Epidermal melanocyte (primary cell): ENCODE measurements at regions not wholly inside any gene's neighbourhood (a gene's known extent, or its start where the extent isn't known, plus 50 kb on each side); places are given as distances from the start of the nearest gene placed in this dataset.
A peak's percentile ranks its signal among the peaks of the same experiment; 100 is the strongest.
"Not testable (repeated sequence)": the region's sequence is repeated elsewhere in the genome, so short reads cannot be mapped to it uniquely, and the experiment has no call there.

ENCODE experiments used
- DNase-seq: peaks from one replicate; pipeline ENCODE4 v3.0.0; 2011; ENCODE audit warnings: low spot score; ENCODE audit not compliant: insufficient read length

DNA sequence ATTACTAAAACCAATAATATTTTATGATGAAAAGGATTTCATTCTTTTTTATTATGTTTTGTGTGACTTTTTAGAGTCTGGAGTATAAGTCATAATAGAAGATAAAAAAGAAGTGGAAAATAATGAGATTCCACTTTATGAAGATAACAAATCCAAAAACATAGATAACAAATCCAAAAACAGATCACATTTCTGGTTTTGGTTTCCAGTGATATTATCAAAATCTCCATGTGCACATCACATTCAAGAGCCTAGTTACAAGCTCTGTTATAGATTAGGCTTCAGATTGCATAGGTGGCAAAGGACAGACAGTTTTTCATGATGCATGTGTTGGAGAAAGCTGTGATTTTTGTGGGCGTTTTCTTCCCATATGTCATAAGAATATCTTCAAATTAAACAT lies 648.2 kb downstream of the STK39 start:
- DNase-seq: no peak

- no peak for DNase-seq
Measured at GRCh38 chr2:167595839-167596471, 651.4 kb downstream of the STK39 start.

DNA sequence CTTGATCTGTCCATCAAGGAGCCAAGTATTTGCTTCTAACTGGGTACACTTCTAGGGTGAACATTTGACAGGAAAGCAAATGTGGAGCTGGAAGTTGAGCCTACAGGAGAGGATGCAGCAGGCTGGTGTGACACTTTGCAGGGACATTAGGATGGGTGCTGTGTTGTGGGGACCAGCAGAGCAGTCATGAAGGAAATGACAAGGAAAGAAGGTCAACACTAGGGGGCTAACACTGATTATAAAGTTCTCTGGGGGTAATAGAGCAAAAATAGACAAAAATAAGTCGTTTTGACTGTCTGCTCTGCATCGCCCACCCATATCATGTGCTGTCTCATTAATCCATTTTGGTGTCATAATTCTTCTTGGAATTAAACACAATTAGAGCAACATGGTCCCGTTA lies 652.4 kb downstream of the STK39 start:
- DNase-seq: no peak

GRCh38 chr2:167592441-167592840 lies 655.0 kb downstream of the STK39 start:
- no peak for DNase-seq

DNA sequence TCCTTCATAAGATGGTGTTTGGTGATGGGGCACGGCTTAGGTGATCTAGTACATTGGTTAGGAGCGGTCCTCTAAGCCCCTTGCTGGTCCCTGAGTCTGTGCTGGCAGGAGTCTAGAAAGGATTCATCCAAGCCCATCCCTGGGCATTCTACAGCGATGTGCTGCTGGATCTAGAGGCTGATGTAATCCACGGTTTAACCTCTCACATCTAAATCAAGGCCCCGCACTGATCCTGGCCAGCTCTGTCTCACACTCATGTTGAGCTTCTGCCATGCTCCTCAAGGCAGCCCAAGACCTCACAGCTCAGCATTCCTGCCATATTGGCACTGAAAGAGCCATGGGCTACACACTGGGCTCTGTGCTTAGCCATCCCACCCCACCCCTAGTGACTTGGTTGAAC lies 664.8 kb downstream of the STK39 start:
- no peak for DNase-seq

- peak; percentile 18 for DNase-seq
Measured at GRCh38 chr2:167581961-167582574, 665.3 kb downstream of the STK39 start.

DNA sequence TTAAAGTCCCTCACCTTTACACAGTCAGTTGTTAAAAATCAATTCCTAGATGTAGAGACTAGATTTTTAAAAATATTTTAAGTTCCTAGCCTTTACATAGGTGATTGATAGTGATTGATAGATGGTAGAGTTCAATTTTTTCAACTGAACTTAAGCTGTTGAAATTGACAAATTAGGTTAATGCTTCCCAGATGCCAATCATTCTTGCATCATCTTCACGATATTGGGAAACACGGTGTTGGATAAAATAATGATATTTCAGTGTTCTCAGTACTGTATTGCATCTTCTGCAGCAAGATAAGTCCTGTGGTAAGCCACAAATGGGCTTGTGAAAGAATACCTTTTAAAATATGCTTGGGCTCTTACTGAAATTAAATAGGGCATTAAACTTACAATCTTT lies 667.6 kb downstream of the STK39 start:
- no peak for DNase-seq

GRCh38 chr2:167575276-167575675 lies 672.1 kb downstream of the STK39 start:
- DNase-seq: no peak

- no peak for DNase-seq
Measured at GRCh38 chr2:167572883-167573619, 674.3 kb downstream of the STK39 start.

GRCh38 chr2:167570370-167570769 lies 677.0 kb downstream of the STK39 start:
- no peak for DNase-seq

GRCh38 chr2:167563885-167564619 lies 675.8 kb downstream of the XIRP2 start:
- DNase-seq: not testable (repeated sequence)

DNA sequence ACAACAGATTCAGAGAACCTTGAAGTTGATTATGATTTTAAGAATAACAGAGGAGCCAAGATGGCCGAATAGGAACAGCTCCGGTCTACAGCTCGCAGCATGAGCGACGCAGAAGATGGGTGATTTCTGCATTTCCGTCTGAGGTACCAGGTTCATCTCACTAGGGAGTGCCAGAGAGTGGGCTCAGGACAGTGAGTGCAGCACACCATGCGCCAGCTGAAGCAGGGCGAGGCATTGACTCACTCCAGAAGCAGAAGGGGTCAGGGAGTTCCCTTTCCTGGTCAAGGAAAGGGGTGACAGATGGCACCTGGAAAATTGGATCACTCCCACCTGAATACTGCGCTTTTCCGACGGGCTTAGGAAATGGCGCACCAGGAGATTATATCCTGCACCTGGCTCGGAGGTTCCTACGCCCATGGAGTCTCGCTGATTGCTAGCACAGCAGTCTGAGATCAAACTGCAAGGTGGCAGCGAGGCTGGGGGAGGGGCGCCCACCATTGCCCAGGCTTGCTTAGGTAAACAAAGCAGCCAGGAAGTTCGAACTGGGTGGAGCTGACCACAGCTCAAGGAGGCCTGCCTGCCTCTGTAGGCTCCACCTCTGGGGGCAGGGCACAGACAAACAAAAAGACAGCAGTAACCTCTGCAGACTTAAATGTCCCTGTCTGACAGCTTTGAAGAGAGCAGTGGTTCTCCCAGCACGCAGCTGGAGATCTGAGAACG lies 670.2 kb downstream of the XIRP2 start:
- not testable (repeated sequence) for DNase-seq

DNA sequence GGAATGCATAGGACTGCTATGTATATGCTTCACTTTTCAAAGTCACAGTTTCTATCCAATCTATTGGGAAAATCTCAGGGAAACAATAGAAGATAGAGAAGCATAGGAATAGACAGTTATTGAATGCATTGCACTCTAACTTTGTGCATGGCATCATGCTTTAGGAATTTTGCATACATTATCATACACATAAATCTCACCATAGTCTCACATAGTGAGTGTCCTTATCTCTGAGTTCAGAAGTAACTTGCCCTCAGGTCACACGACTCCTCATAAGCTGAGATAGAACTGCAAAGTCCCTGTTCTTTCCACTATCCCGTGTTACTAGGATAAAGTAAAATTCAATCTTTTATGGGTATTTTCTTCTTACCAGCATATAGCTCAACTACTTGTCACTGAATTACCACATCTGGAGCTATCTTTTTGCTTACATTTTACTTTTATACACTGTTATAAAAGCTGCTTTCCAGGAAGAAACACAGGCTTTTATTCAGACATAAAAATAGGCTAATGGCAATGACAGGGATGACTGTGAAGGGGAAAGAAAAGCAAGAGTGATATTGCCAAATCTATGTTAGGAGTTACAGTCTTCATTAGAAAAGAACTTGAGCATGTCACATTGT lies 666.9 kb downstream of the XIRP2 start:
- DNase-seq: no peak

DNA sequence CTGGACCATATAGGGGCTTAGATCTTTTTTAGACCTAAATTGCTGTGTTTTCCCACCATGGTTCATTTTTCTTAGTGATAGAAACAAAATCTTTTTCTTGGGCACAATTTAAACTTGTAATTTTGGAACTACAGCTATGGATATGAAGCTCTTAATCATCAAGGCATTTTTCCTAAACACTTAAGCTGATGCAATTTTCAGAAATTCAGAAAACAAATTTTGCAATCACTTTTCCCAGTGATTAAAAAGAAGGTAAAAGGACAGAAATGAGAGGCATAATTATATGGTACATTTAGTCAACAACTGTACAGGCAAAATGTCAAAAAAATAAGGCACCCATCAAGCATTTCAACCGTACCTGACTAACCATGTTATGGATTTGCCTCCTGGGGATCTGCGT lies 665.4 kb downstream of the XIRP2 start:
- DNase-seq: no peak

GRCh38 chr2:167551416-167551815 lies 663.1 kb downstream of the XIRP2 start:
- DNase-seq: no peak

DNA sequence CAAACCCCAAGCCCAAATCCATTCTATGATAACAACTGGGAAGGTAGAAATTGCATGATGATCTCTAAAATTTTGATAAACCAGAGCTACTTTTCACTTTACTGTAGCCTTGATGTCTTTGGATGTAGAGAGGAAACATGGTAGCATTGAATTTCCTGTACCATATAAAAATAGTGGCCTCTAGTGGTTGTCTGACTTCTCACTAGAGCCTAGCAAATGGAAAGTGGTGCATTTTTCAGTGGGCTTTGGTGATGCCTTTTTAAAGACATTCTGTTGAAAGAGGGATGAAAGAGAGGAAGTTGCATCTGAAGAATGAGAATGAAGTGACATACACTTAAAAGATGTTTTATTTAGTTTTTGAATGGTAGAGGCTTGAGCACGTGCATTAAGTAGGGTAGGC lies 662.2 kb downstream of the XIRP2 start:
- no peak for DNase-seq

- no peak for DNase-seq
Measured at GRCh38 chr2:167548396-167548795, 660.1 kb downstream of the XIRP2 start.

DNA sequence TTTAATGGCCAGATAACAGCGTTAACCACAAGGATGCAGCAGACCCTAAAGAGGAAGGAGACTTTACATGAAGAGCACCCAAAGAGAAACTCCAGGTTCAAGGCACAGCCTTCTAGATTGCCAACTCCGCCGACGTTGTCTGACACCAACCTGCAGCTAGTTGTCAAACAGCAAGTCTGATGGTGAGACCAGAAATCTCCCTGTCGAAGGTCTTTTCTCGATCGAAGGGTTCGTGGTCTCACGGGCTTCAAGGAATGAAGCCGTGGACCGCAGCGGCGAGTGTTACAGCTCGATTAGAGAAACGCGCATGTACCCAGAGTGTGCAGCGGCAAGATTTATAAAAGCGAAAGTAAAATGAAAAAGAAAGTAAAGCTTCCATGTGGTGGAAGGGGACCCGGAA lies 656.3 kb downstream of the XIRP2 start:
- no peak for DNase-seq

DNA sequence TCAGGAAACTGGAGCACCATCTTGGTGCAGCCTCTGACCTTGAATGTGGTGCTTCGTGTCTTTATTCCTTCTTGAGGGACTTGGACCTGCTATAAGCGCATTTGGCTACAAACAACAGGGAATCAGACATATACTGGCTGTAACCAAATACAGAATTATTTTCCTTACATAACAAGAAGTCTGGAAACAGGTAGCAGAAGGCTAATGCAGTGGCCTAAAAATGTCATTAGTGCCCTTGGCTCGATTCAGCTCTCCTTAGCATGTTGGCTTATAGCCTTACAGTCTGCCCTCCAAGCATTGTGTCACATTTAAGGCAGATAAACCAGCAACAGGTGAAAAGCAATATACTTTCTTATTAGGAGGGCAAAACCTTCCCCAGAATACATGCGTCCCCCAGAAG lies 655.4 kb downstream of the XIRP2 start:
- no peak for DNase-seq

- no peak for DNase-seq
Measured at GRCh38 chr2:167537743-167538142, 649.5 kb downstream of the XIRP2 start.

- DNase-seq: no peak
Measured at GRCh38 chr2:167534443-167534842, 646.2 kb downstream of the XIRP2 start.
